Muscle layer of duodenum (tissue), 2 donors: ENCODE measurements at regions not wholly inside any gene's neighbourhood (a gene's known extent, or its start where the extent isn't known, plus 50 kb on each side); places are given as distances from the start of the nearest gene placed in this dataset.

ENCODE experiments used
- H3K27ac ChIP-seq: one replicate; pipeline ENCODE4 v1.7.0; 2013; ENCODE audit warnings: mild to moderate bottlenecking, low read length
- H3K27me3 ChIP-seq: one replicate; pipeline ENCODE4 v1.7.0; 2013; ENCODE audit warnings: low read depth, mild to moderate bottlenecking, control low read depth, low read length
- H3K36me3 ChIP-seq, 2 donors: one replicate each; pipeline ENCODE4 v1.7.0; 2013; ENCODE audit warnings: low read length in 2 of 2, control low read depth in 1 of 2, mild to moderate bottlenecking in 1 of 2; ENCODE audit not compliant: insufficient read depth in 2 of 2, control insufficient read depth in 1 of 2
- H3K4me1 ChIP-seq, 2 donors: one replicate each; pipeline ENCODE4 v1.7.0; 2013; ENCODE audit warnings: low read length in 2 of 2, mild to moderate bottlenecking in 2 of 2, control low read depth in 1 of 2, moderate library complexity in 1 of 2; ENCODE audit not compliant: insufficient read depth in 2 of 2, control insufficient read depth in 1 of 2
- H3K4me3 ChIP-seq, 2 donors: one replicate each; pipeline ENCODE4 v1.7.0; 2013; ENCODE audit warnings: low read length in 2 of 2, low read depth in 1 of 2, mild to moderate bottlenecking in 1 of 2
- H3K9me3 ChIP-seq, 2 donors: one replicate each; pipeline ENCODE4 v1.7.0; 2013; ENCODE audit warnings: low read length in 2 of 2, control low read depth in 1 of 2, mild to moderate bottlenecking in 1 of 2; ENCODE audit not compliant: control insufficient read depth in 1 of 2
- donor health status: healthy.

- peaks cover 0 to 5% of the 10 kb centered on the region in 2 donors for H3K4me1 ChIP-seq
- no peaks in the 10 kb centered on the region for H3K36me3 ChIP-seq
- no peaks in the 10 kb centered on the region for H3K27me3 ChIP-seq
- no peaks in the 10 kb centered on the region for H3K9me3 ChIP-seq
- H3K4me3 ChIP-seq, result no peak overlapping the region
- no peak overlapping the region for H3K27ac ChIP-seq
Observed at GRCh38 chr1:229035054-229035747, 235.7 kb upstream of the RAB4A start.

DNA sequence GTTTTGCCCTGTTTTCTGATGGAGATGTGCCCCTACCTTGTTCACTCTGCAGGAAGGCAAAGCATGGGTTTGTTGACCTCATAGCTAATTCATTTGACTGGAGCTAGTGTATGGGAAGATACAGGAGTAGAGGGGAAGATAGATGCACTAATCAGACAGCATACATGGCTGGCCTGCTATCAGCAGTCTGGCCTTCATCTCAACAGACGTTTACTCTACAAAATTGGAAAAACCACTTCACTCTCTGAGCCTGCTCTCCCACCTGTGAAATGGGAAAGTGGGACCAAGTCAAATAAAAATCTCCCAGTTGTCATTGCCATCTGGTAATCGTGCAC is 235.2 kb upstream of the RAB4A start:
- Histone ChIP-seq H3K9me3 (no peaks in the 10 kb centered on the region), H3K27me3 (no peaks in the 10 kb centered on the region), H3K4me1 (peaks cover 0 to 5% of the 10 kb centered on the region in 2 donors), H3K27ac (no peak overlapping the region), H3K36me3 (no peaks in the 10 kb centered on the region), H3K4me3 (no peak overlapping the region)

DNA sequence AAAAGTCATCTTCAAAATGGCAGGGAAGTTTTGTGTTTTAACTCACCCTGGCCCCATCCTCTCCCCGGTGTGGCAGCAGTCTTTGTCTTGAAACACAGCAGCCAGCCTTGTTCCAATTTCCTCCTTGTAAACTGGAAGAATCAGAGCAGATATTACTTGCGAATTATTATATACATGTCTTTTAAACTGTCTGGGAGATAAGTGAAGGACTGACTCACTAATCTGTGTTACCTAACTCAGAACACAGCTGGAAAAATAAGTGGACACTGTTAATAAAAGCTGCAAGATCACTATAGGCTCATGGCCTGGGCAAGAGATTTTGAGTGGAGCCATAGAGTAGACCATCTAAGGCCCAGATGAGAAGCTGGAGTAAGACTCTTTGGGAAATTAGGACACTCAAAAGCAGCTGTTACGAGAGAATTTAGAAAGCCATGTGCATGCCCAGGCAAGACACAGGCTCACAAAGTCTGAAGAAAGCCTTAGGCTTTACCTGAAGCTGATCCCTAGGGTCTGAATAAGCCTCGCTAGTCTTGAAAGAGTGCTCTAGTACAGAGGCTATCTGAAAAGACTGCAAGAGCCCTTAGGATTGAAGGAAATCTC is 233.0 kb upstream of the RAB4A start:
- Histone ChIP-seq H3K9me3 (no peaks in the 10 kb centered on the region), H3K27me3 (no peaks in the 10 kb centered on the region), H3K4me1 (peaks cover 0 to 5% of the 10 kb centered on the region in 2 donors), H3K36me3 (no peaks in the 10 kb centered on the region), H3K4me3 (no peak overlapping the region), H3K27ac (no peak overlapping the region)

DNA sequence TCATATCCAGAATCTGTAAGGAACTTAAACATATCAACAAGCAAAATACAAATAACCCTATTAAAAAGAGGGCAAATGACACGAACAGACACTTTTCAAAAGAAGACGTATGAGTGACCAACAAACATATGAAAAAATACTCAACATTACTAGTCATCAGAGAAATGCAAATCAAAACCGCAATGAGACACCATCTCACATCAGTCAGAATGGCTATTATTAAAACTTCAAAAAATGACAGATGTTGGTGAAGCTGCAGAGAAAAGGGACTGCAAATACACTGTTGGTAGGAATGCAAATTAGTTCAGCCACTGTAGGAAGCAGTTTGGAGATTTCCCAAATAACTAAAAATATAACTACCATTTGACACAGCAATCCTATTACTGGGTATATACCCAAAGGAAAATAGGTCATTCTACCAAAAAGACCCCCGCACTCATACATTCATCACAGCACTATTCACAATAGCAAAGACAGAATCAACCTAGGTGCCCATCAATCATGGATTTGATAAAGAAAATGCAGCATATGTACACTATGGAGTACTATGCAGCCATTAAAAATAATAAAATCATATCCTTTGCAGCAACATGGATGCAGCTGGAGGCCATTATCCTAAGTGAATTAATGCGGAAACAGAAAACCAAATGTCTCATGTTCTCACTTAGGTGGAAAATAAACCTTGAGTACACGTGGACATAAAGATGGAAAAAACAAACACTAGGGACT is 230.1 kb upstream of the RAB4A start:
- H3K4me1 ChIP-seq, result no peaks in the 10 kb centered on the region
- no peak overlapping the region for H3K27ac ChIP-seq

DNA sequence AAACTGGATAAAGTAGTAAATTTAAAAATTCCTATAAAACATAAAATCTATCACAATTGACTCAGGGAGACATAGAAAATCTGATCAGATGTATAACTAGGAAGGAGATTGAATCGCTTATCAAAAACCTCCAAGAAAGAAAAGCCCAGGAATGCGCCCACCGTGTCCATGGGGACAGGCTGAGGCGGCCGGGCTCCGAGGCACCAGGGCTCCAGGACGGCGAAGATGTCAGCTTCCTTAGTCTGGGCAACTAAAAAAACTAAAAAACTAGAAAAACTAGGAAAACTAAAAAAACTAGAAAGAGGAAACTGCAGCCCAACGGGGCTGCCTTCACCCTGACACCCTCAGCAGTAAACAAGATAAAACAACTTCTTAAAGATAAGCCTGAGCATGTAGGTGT is 229.0 kb upstream of the RAB4A start:
- Histone ChIP-seq H3K4me3 (no peak overlapping the region), H3K27me3 (no peaks in the 10 kb centered on the region), H3K27ac (no peak overlapping the region), H3K9me3 (no peaks in the 10 kb centered on the region), H3K36me3 (no peaks in the 10 kb centered on the region), H3K4me1 (no peaks in the 10 kb centered on the region)

More for the DNA sequence above, 230.1 kb upstream of the RAB4A start:
- no peaks in the 10 kb centered on the region for H3K36me3 ChIP-seq
- H3K4me3 ChIP-seq, result no peak overlapping the region
- H3K27me3 ChIP-seq, result no peaks in the 10 kb centered on the region
- no peaks in the 10 kb centered on the region for H3K9me3 ChIP-seq

- H3K4me3 ChIP-seq, result no peak overlapping the region
- H3K36me3 ChIP-seq, result no peaks in the 10 kb centered on the region
- H3K4me1 ChIP-seq, result no peaks in the 10 kb centered on the region
- no peaks in the 10 kb centered on the region for H3K9me3 ChIP-seq
- H3K27ac ChIP-seq, result no peak overlapping the region
- H3K27me3 ChIP-seq, result no peaks in the 10 kb centered on the region
Observed at GRCh38 chr1:229042482-229042881, 228.4 kb upstream of the RAB4A start.

DNA sequence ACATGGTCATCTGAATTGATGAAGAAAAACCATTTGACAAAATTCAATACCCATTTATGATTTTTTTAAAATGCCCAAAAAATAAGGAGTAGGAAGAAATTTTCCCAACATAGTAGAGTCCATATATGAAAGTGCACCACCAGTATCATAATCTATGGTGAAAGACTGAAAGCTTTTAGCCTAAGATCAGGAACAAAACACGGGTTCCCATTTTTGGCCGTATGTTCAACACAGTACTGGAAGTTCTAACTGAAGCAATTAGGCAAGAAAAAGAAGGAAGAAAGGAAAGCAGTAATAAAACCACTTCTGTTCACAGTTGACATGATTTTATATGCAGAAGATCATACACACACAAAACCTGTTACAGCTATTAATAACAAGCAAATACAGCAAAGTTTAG is 227.8 kb upstream of the RAB4A start:
- Histone ChIP-seq H3K27ac (no peak overlapping the region), H3K27me3 (no peaks in the 10 kb centered on the region), H3K9me3 (no peaks in the 10 kb centered on the region), H3K4me3 (no peak overlapping the region), H3K36me3 (no peaks in the 10 kb centered on the region), H3K4me1 (no peaks in the 10 kb centered on the region)

- no peak overlapping the region for H3K27ac ChIP-seq
- H3K4me1 ChIP-seq, result no peaks in the 10 kb centered on the region
- H3K36me3 ChIP-seq, result no peaks in the 10 kb centered on the region
- H3K27me3 ChIP-seq, result no peaks in the 10 kb centered on the region
- H3K4me3 ChIP-seq, result no peak overlapping the region
- H3K9me3 ChIP-seq, result no peaks in the 10 kb centered on the region
Observed at GRCh38 chr1:229046251-229046853, 224.6 kb upstream of the RAB4A start.

- no peaks in the 10 kb centered on the region for H3K4me1 ChIP-seq
- no peaks in the 10 kb centered on the region for H3K9me3 ChIP-seq
- no peak overlapping the region for H3K27ac ChIP-seq
- no peaks in the 10 kb centered on the region for H3K36me3 ChIP-seq
- H3K4me3 ChIP-seq, result no peak overlapping the region
- no peaks in the 10 kb centered on the region for H3K27me3 ChIP-seq
Observed at GRCh38 chr1:229047161-229047839, 223.6 kb upstream of the RAB4A start.

DNA sequence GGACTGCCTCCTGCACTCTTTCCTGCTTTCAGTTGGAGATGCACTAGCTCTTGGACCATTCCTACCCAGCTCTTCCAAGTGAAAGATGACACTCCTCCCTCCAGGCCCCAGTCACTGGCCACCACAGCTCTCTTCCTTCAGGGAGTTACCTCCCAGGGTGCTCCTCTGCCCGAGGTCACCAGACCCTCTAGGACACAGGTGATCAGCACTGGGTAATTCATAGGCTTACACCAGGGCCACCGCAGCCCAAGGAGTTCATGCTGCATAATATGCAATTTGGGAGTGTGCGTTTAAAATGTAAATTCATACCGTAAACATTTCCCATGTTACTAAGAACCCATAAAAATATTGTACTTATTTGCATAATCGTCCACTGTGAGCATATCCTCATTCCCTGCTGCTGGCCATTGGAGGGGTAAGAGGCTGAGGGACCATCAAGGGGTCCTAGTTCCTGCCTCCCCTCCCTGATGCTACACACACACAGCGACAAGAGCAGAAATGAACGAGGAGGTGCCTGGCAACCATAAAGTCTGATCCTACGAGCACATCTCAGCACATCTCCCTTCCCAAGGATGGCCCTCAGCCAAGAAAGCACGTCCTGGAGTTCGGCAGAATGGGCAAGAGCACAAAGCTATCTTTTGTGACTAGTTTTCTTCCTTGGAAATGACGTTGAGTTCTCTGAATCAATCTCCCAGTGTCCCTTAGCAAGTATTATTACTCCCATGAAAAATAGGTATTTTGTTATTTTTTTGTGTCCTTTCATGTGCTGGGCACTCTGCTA is 222.9 kb upstream of the RAB4A start:
- no peaks in the 10 kb centered on the region for H3K4me1 ChIP-seq
- H3K27ac ChIP-seq, result no peak overlapping the region
- H3K9me3 ChIP-seq, result no peaks in the 10 kb centered on the region
- no peak overlapping the region for H3K4me3 ChIP-seq
- no peaks in the 10 kb centered on the region for H3K27me3 ChIP-seq
- no peaks in the 10 kb centered on the region for H3K36me3 ChIP-seq
